ENCODE measurements at regions not wholly inside any gene's neighbourhood (a gene's known extent, or its start where the extent isn't known, plus 50 kb on each side); places are given as distances from the start of the nearest gene placed in this dataset.

DNA sequence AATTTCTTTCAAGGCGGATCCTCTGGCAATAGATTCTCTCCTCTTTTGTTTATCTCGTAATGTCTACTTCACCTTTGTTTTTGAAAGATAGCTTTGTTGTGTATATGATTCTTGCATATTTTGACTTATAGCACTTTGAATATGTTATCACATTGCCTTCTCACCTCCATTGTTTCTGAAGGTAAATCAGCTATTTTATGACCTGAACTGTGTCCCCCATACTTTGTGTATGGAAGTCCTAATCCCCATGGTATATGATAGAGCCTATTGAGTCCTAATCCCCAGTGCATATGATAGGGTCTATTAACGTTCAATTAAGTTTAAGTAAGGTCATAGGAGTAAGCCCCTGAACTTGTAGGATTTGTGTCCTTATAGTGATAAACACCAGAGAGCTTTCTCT is 910.2 kb upstream of the NUDT12 start:
- TF ChIP-seq POLR2A (IDR thresholded peaks at IDR 0.05) (no peak), POLR2AphosphoS5 (IDR thresholded peaks at IDR 0.05) (no peak)
- TF ChIP-seq, protein P1, sequence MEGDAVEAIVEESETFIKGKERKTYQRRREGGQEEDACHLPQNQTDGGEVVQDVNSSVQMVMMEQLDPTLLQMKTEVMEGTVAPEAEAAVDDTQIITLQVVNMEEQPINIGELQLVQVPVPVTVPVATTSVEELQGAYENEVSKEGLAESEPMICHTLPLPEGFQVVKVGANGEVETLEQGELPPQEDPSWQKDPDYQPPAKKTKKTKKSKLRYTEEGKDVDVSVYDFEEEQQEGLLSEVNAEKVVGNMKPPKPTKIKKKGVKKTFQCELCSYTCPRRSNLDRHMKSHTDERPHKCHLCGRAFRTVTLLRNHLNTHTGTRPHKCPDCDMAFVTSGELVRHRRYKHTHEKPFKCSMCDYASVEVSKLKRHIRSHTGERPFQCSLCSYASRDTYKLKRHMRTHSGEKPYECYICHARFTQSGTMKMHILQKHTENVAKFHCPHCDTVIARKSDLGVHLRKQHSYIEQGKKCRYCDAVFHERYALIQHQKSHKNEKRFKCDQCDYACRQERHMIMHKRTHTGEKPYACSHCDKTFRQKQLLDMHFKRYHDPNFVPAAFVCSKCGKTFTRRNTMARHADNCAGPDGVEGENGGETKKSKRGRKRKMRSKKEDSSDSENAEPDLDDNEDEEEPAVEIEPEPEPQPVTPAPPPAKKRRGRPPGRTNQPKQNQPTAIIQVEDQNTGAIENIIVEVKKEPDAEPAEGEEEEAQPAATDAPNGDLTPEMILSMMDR (IDR thresholded peaks at IDR 0.05), result no peak
